Tongue (tissue), 1 donor: ENCODE measurements at regions not wholly inside any gene's neighbourhood (a gene's known extent, or its start where the extent isn't known, plus 50 kb on each side); places are given as distances from the start of the nearest gene placed in this dataset.

Source experiments
- DNase-seq: peaks from one replicate; pipeline ENCODE4 v3.0.0-alpha.2; 2015

- no peak for DNase-seq
These were observed 73.9 kb downstream of the TEX29 start for GRCh38 chr13:111394211-111394922.

- no peak for DNase-seq
These were observed 75.3 kb downstream of the TEX29 start for GRCh38 chr13:111395511-111396393.

- no peak for DNase-seq
These were observed 76.0 kb downstream of the TEX29 start for GRCh38 chr13:111396457-111396856.

GRCh38 chr13:111397202-111397880 lies 76.9 kb downstream of the TEX29 start:
- DNase-seq: no peak

GRCh38 chr13:111398196-111398595 lies 77.8 kb downstream of the TEX29 start:
- DNase-seq: no peak

- no peak for DNase-seq
These were observed 78.4 kb downstream of the TEX29 start for GRCh38 chr13:111398715-111399299.

- no peak for DNase-seq
These were observed 78.9 kb downstream of the TEX29 start for GRCh38 chr13:111399334-111399733.

GRCh38 chr13:111399776-111400538 lies 79.5 kb downstream of the TEX29 start:
- no peak for DNase-seq

- DNase-seq: no peak
These were observed 80.7 kb downstream of the TEX29 start for GRCh38 chr13:111401151-111401550.

GRCh38 chr13:111401755-111402154 lies 81.3 kb downstream of the TEX29 start:
- no peak for DNase-seq

- DNase-seq: no peak
These were observed 82.0 kb downstream of the TEX29 start for GRCh38 chr13:111402441-111402840.

GRCh38 chr13:111403266-111403665 lies 82.8 kb downstream of the TEX29 start:
- no peak for DNase-seq

GRCh38 chr13:111404746-111405145 lies 84.3 kb downstream of the TEX29 start:
- DNase-seq: no peak

- DNase-seq: no peak
These were observed 86.2 kb downstream of the TEX29 start for GRCh38 chr13:111406636-111407035.

GRCh38 chr13:111407381-111408131 lies 87.1 kb downstream of the TEX29 start:
- peak; percentile 30 for DNase-seq

- DNase-seq: no peak
These were observed 89.0 kb downstream of the TEX29 start for GRCh38 chr13:111409413-111409812.

GRCh38 chr13:111410232-111411021 lies 90.0 kb downstream of the TEX29 start:
- no peak for DNase-seq

GRCh38 chr13:111411151-111411858 lies 90.9 kb downstream of the TEX29 start:
- DNase-seq: no peak

GRCh38 chr13:111411919-111412650 lies 91.6 kb downstream of the TEX29 start:
- DNase-seq: no peak
